ENCODE measurements at regions not wholly inside any gene's neighbourhood (a gene's known extent, or its start where the extent isn't known, plus 50 kb on each side); places are given as distances from the start of the nearest gene placed in this dataset.

GRCh38 chr3:63048367-63049326 is 173.4 kb upstream of the CADPS start:
- TF ChIP-seq, protein P1, sequence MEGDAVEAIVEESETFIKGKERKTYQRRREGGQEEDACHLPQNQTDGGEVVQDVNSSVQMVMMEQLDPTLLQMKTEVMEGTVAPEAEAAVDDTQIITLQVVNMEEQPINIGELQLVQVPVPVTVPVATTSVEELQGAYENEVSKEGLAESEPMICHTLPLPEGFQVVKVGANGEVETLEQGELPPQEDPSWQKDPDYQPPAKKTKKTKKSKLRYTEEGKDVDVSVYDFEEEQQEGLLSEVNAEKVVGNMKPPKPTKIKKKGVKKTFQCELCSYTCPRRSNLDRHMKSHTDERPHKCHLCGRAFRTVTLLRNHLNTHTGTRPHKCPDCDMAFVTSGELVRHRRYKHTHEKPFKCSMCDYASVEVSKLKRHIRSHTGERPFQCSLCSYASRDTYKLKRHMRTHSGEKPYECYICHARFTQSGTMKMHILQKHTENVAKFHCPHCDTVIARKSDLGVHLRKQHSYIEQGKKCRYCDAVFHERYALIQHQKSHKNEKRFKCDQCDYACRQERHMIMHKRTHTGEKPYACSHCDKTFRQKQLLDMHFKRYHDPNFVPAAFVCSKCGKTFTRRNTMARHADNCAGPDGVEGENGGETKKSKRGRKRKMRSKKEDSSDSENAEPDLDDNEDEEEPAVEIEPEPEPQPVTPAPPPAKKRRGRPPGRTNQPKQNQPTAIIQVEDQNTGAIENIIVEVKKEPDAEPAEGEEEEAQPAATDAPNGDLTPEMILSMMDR (IDR thresholded peaks at IDR 0.05; ENCODE audit: poor library complexity) = no peak
- TF ChIP-seq EZH2 (IDR thresholded peaks at IDR 0.05; ENCODE audit: borderline replicate concordance) = no peak

Measured in hepatocyte (in vitro differentiated cells).